ENCODE measurements at regions not wholly inside any gene's neighbourhood (a gene's known extent, or its start where the extent isn't known, plus 50 kb on each side); places are given as distances from the start of the nearest gene placed in this dataset.

DNA sequence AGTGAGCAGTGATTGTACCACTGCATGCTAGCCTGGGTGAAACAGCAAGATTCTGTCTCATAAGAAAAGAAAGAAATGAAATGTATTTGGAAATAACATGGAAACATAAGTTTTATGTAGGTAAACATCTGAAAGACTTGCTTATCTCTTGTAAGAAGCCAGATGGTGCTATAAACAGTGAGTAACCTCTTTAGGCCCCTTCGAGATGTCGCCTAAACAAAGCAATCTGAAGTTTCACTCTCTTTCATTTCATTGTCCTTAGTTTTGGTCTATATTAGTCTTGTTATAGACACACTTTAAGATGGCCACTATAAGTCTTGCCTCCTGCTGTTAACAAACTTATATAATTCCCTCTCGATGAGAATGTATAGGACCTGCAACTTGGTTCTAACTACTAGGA is 472.6 kb upstream of the ATP2B1 start:
- WGBS, 2 donors = 71 to 94% methylated on average over 3 of the region's 3 CpGs
- DNase-seq = no peak
- Histone ChIP-seq H3K27ac (no peak overlapping the region), H3K9me3 (peaks cover 0 to 6% (median 5%) of the 10 kb centered on the region in 3 donors), H3K36me3 (no peaks in the 10 kb centered on the region), H3K27me3 (no peaks in the 10 kb centered on the region), H3K4me1 (no peaks in the 10 kb centered on the region), H3K4me3 (no peak overlapping the region)
- TF ChIP-seq POLR2A (IDR thresholded peaks at IDR 0.05) = no peak
- TF ChIP-seq, protein P1, sequence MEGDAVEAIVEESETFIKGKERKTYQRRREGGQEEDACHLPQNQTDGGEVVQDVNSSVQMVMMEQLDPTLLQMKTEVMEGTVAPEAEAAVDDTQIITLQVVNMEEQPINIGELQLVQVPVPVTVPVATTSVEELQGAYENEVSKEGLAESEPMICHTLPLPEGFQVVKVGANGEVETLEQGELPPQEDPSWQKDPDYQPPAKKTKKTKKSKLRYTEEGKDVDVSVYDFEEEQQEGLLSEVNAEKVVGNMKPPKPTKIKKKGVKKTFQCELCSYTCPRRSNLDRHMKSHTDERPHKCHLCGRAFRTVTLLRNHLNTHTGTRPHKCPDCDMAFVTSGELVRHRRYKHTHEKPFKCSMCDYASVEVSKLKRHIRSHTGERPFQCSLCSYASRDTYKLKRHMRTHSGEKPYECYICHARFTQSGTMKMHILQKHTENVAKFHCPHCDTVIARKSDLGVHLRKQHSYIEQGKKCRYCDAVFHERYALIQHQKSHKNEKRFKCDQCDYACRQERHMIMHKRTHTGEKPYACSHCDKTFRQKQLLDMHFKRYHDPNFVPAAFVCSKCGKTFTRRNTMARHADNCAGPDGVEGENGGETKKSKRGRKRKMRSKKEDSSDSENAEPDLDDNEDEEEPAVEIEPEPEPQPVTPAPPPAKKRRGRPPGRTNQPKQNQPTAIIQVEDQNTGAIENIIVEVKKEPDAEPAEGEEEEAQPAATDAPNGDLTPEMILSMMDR (IDR thresholded peaks at IDR 0.05) = no peak
- intact Hi-C loops (cut with DNase I) = no loop called here

GRCh38 chr12:90174956-90175355 is 466.3 kb upstream of the ATP2B1 start:
- intact Hi-C loops (cut with DNase I) = no loop called here
- no peak overlapping the region for H3K27ac ChIP-seq
- WGBS, 2 donors = 96 to 100% methylated on average over 1 of the region's 1 CpG
- H3K4me3 ChIP-seq = no peak overlapping the region
- no peaks in the 10 kb centered on the region for H3K36me3 ChIP-seq
- TF ChIP-seq, protein P1 (IDR thresholded peaks at IDR 0.05) = no peak
- TF ChIP-seq POLR2A (IDR thresholded peaks at IDR 0.05) = no peak
- no peak for DNase-seq
- no peaks in the 10 kb centered on the region for H3K9me3 ChIP-seq
- H3K4me1 ChIP-seq = no peaks in the 10 kb centered on the region
- no peaks in the 10 kb centered on the region for H3K27me3 ChIP-seq

DNA sequence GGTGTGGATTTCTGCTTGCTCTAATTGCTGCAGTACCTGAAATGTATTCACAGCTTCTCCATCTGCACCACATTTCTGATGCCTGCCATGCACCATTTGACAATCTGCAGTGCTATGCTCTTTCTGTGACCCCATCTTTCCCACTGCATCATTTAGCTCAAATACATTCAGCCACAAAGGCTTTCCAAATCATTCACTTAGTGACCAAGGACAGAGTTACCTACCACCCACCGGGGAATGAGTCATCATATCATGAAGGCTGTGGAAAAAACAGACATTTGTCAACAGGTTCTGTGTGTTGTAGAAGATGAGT is 465.5 kb upstream of the ATP2B1 start:
- Histone ChIP-seq H3K36me3 (no peaks in the 10 kb centered on the region), H3K27me3 (no peaks in the 10 kb centered on the region), H3K27ac (no peak overlapping the region), H3K9me3 (no peaks in the 10 kb centered on the region), H3K4me1 (no peaks in the 10 kb centered on the region), H3K4me3 (no peak overlapping the region)
- 43 to 50% methylated on average over 1 of the region's 1 CpG for WGBS, 2 donors
- DNase-seq = no peak
- TF ChIP-seq, protein P1 (IDR thresholded peaks at IDR 0.05) = no peak
- no peak for TF ChIP-seq POLR2A (IDR thresholded peaks at IDR 0.05)
- intact Hi-C loops (cut with DNase I) = no loop called here

- Histone ChIP-seq H3K36me3 (no peaks in the 10 kb centered on the region), H3K9me3 (no peaks in the 10 kb centered on the region), H3K27ac (no peak overlapping the region), H3K27me3 (no peaks in the 10 kb centered on the region), H3K4me1 (no peaks in the 10 kb centered on the region), H3K4me3 (no peak overlapping the region)
- no peak for TF ChIP-seq POLR2A (IDR thresholded peaks at IDR 0.05)
- TF ChIP-seq, protein P1 (IDR thresholded peaks at IDR 0.05) = no peak
- WGBS, 2 donors = 76 to 78% methylated on average over 2 of the region's 2 CpGs
- intact Hi-C loops (cut with DNase I) = no loop called here
- DNase-seq = no peak
These were observed 465.0 kb upstream of the ATP2B1 start for GRCh38 chr12:90173499-90174197.

- H3K27me3 ChIP-seq = no peaks in the 10 kb centered on the region
These were observed 463.9 kb upstream of the ATP2B1 start for GRCh38 chr12:90172524-90172923.

More at GRCh38 chr12:90172524-90172923, 463.9 kb upstream of the ATP2B1 start:
- intact Hi-C loops (cut with DNase I) = no loop called here
- H3K27ac ChIP-seq = no peak overlapping the region
- TF ChIP-seq POLR2A (IDR thresholded peaks at IDR 0.05) = no peak
- TF ChIP-seq, protein P1 (IDR thresholded peaks at IDR 0.05) = no peak
- no peaks in the 10 kb centered on the region for H3K4me1 ChIP-seq
- 89 to 90% methylated on average over 3 of the region's 3 CpGs for WGBS, 2 donors
- H3K36me3 ChIP-seq = no peaks in the 10 kb centered on the region
- no peak overlapping the region for H3K4me3 ChIP-seq
- H3K9me3 ChIP-seq = no peaks in the 10 kb centered on the region
- DNase-seq = no peak
